ENCODE measurements at regions not wholly inside any gene's neighbourhood (a gene's known extent, or its start where the extent isn't known, plus 50 kb on each side); places are given as distances from the start of the nearest gene placed in this dataset.

GRCh38 chr17:36878216-36878615 lies 59.1 kb upstream of the LHX1 start:
- Histone ChIP-seq H3K4me3 (no peak overlapping the region), H3K36me3 (no peaks in the 10 kb centered on the region), H3K27me3 (no peaks in the 10 kb centered on the region), H3K27ac (no peak overlapping the region), H3K4me1 (ENCODE audit: insufficient read depth) (no peaks in the 10 kb centered on the region), H3K9me3 (no peaks in the 10 kb centered on the region)
- TF ChIP-seq POLR2A (IDR thresholded peaks at IDR 0.05), result no peak
- no peak for TF ChIP-seq CTCF (IDR thresholded peaks at IDR 0.05)
- no peak for TF ChIP-seq EP300 (IDR thresholded peaks at IDR 0.05)
- WGBS, 3 donors, result 76 to 81% (median 78%) methylated on average over 4 of the region's 4 CpGs
- intact Hi-C loops (cut with DNase I), result no loop called here
- no peak for DNase-seq

GRCh38 chr17:36879027-36879426 lies 58.2 kb upstream of the LHX1 start:
- 72 to 87% (median 80%) methylated on average over 4 of the region's 4 CpGs for WGBS, 3 donors
- no peaks in the 10 kb centered on the region for H3K4me1 ChIP-seq (ENCODE audit: insufficient read depth)
- no peaks in the 10 kb centered on the region for H3K27me3 ChIP-seq
- no peak for DNase-seq
- H3K36me3 ChIP-seq, result no peaks in the 10 kb centered on the region
- intact Hi-C loops (cut with DNase I), result no loop called here
- H3K4me3 ChIP-seq, result no peak overlapping the region
- no peaks in the 10 kb centered on the region for H3K9me3 ChIP-seq
- TF ChIP-seq POLR2A (IDR thresholded peaks at IDR 0.05) (no peak), CTCF (IDR thresholded peaks at IDR 0.05) (no peak), EP300 (IDR thresholded peaks at IDR 0.05) (no peak)
- H3K27ac ChIP-seq, result no peak overlapping the region

- intact Hi-C loops (cut with DNase I), result no loop called here
- Histone ChIP-seq H3K27me3 (no peaks in the 10 kb centered on the region), H3K4me3 (no peak overlapping the region), H3K27ac (no peak overlapping the region), H3K36me3 (no peaks in the 10 kb centered on the region), H3K9me3 (no peaks in the 10 kb centered on the region), H3K4me1 (ENCODE audit: insufficient read depth) (no peaks in the 10 kb centered on the region)
- DNase-seq, result no peak
- 59 to 78% (median 64%) methylated on average over 14 of the region's 14 CpGs for WGBS, 3 donors
- no peak for TF ChIP-seq EP300 (IDR thresholded peaks at IDR 0.05)
- TF ChIP-seq POLR2A (IDR thresholded peaks at IDR 0.05), result no peak
- TF ChIP-seq CTCF (IDR thresholded peaks at IDR 0.05), result no peak
These were observed 57.6 kb upstream of the LHX1 start for GRCh38 chr17:36879624-36880131.

DNA sequence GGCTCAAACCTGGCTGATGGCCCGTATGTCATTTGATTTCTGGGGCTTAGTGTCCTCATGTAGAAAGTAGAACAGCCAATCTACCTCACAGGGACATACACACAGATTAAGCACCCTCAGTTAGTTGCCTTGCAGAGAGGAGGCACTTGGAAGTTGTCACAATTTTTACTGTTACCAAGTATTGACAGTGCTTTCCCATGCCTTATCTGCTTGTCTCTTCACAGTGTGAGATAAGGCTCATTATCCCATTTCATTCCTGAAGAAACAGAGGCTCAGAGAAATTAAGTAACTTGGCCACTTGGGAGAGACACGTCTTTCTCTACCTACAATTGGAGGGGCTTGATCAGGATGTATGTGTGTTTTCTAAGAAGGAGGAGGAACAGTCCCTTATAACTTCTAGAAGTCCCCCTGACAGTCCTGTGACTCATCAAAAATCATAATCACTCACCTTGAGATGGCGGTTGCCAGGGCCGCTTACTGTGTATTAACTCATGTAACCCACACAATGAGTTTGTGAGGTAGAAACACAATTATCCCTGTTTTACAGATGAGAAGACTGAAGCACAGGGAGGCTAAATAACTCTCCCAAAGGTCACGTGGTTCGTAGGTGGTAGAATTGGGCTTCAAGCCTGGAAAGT lies 56.9 kb upstream of the LHX1 start:
- Histone ChIP-seq H3K4me1 (ENCODE audit: insufficient read depth) (no peaks in the 10 kb centered on the region), H3K36me3 (no peaks in the 10 kb centered on the region), H3K27me3 (no peaks in the 10 kb centered on the region), H3K4me3 (no peak overlapping the region), H3K9me3 (no peaks in the 10 kb centered on the region), H3K27ac (no peak overlapping the region)
- TF ChIP-seq EP300 (IDR thresholded peaks at IDR 0.05) (no peak), POLR2A (IDR thresholded peaks at IDR 0.05) (no peak), CTCF (IDR thresholded peaks at IDR 0.05) (no peak)
- 72 to 81% (median 75%) methylated on average over 6 of the region's 6 CpGs for WGBS, 3 donors
- intact Hi-C loops (cut with DNase I), result no loop called here
- no peak for DNase-seq
